ENCODE measurements at regions not wholly inside any gene's neighbourhood (a gene's known extent, or its start where the extent isn't known, plus 50 kb on each side); places are given as distances from the start of the nearest gene placed in this dataset.

DNA sequence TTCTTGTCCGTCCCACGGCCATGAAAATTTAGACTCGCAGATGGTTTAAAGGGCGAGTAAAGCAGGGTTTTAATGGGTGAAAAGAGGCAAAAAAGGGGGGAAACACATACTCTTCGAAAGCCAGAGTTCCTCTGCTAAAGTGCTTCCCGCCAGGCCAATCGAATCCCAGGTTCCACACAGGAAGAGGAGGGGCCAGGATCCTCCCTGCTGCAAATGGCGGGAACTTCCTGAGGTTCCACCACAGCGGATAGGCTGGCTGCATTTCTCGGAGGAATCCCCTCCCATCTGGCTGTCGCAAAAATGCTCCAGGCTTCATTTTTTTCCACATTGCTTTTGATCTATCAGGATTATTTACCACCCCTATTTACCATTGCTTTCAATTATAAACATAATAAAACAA, 670.1 kb upstream of the CA10 start:
- ATAC-seq (ENCODE audit: poor library complexity) (no peak), DNase-seq (no peak)
- Histone ChIP-seq H3K27me3 (ENCODE audit: control insufficient read depth in 1 of 2, insufficient read depth in 2 of 2, low read length in 2 of 2) (no peaks in the 10 kb centered on the region), H3K9me3 (ENCODE audit: control insufficient read depth in 1 of 2, insufficient read depth in 1 of 2, low read length in 2 of 2) (peaks cover 0 to 11% of the 10 kb centered on the region in 2 experiments), H3K4me3 (ENCODE audit: low read length) (no peak overlapping the region), H3K4me1 (ENCODE audit: insufficient read depth, low read length) (no peaks in the 10 kb centered on the region), H3K36me3 (ENCODE audit: insufficient read depth, low read length) (no peaks in the 10 kb centered on the region), H3K27ac (ENCODE audit: low read depth in 1 of 2, low read length in 2 of 2) (no peak overlapping the region)
- peaks cover 7% of the 10 kb centered on the region for H3K9me3 Mint-ChIP-seq
- H3K27ac Mint-ChIP-seq: no peak overlapping the region
- TF ChIP-seq, protein P1, sequence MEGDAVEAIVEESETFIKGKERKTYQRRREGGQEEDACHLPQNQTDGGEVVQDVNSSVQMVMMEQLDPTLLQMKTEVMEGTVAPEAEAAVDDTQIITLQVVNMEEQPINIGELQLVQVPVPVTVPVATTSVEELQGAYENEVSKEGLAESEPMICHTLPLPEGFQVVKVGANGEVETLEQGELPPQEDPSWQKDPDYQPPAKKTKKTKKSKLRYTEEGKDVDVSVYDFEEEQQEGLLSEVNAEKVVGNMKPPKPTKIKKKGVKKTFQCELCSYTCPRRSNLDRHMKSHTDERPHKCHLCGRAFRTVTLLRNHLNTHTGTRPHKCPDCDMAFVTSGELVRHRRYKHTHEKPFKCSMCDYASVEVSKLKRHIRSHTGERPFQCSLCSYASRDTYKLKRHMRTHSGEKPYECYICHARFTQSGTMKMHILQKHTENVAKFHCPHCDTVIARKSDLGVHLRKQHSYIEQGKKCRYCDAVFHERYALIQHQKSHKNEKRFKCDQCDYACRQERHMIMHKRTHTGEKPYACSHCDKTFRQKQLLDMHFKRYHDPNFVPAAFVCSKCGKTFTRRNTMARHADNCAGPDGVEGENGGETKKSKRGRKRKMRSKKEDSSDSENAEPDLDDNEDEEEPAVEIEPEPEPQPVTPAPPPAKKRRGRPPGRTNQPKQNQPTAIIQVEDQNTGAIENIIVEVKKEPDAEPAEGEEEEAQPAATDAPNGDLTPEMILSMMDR (IDR thresholded peaks at IDR 0.05): no peak
- no peaks in the 10 kb centered on the region for H3K27me3 Mint-ChIP-seq
- H3K4me1 Mint-ChIP-seq (ENCODE audit: low read depth): no peaks in the 10 kb centered on the region
- ChIA-PET CTCF (no interaction called here), POLR2A (no interaction called here)
- H3K36me3 Mint-ChIP-seq (ENCODE audit: low read depth): no peaks in the 10 kb centered on the region
- H3K4me3 Mint-ChIP-seq: no peak overlapping the region
- intact Hi-C loops (cut with DNase I, micrococcal nuclease): no loop called here

DNA sequence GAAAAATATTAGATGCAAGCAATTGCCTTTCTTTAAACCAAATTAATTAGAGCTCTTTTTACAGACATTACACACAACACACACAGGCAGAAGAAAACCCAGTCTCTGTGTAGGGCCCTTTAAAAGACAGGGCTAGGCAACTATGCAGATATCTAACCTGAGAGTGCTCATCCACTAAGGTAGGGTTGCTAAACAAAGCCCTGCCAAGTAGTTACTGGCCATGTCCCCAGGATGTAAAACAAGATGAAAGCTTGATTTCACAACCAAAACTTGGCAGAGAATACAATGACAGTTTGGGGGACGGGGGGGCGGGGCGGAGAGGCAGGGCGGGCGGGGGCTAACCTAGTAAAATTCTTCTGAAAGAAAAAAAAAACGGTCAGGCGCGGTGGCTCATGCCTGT, 669.0 kb upstream of the CA10 start:
- DNase-seq (no peak), ATAC-seq (ENCODE audit: poor library complexity) (no peak)
- CTCF ChIA-PET: no interaction called here
- TF ChIP-seq, protein P1 (IDR thresholded peaks at IDR 0.05): no peak
- H3K4me3 ChIP-seq (ENCODE audit: low read length): no peak overlapping the region
- POLR2A ChIA-PET: no interaction called here
- H3K36me3 ChIP-seq (ENCODE audit: insufficient read depth, low read length): no peaks in the 10 kb centered on the region
- H3K4me1 ChIP-seq (ENCODE audit: insufficient read depth, low read length): no peaks in the 10 kb centered on the region
- intact Hi-C loops (cut with DNase I, micrococcal nuclease): no loop called here
- H3K27ac Mint-ChIP-seq: no peak overlapping the region
- H3K4me1 Mint-ChIP-seq (ENCODE audit: low read depth): no peaks in the 10 kb centered on the region
- no peaks in the 10 kb centered on the region for H3K36me3 Mint-ChIP-seq (ENCODE audit: low read depth)
- H3K9me3 ChIP-seq (ENCODE audit: control insufficient read depth in 1 of 2, insufficient read depth in 1 of 2, low read length in 2 of 2): peaks cover 0 to 11% of the 10 kb centered on the region in 2 experiments
- no peaks in the 10 kb centered on the region for H3K27me3 ChIP-seq (ENCODE audit: control insufficient read depth in 1 of 2, insufficient read depth in 2 of 2, low read length in 2 of 2)
- H3K27me3 Mint-ChIP-seq: no peaks in the 10 kb centered on the region
- H3K4me3 Mint-ChIP-seq: no peak overlapping the region
- H3K9me3 Mint-ChIP-seq: peaks cover 7% of the 10 kb centered on the region
- H3K27ac ChIP-seq (ENCODE audit: low read depth in 1 of 2, low read length in 2 of 2): no peak overlapping the region

DNA sequence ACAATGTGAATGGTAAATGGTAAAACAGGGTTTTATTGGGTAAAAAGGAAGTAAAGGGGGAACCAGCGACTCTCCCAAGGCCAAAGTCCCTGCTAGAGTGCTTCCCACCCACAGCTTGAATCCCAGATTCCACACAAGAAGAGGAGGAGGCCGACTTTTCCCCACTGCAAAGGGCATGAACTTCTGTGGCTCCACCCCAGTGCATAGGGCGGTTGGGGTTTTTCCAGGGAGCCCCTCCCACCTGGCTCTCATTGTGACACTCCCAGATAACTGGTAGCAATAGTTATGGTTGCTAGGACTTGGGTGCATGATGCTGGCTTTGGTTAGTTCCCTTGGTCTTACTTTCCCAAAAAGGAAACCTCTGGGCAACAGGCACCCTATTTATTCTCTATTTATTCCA, 666.0 kb upstream of the CA10 start:
- H3K36me3 Mint-ChIP-seq (ENCODE audit: low read depth): no peaks in the 10 kb centered on the region
- TF ChIP-seq, protein P1 (IDR thresholded peaks at IDR 0.05): no peak
- H3K27me3 ChIP-seq (ENCODE audit: control insufficient read depth in 1 of 2, insufficient read depth in 2 of 2, low read length in 2 of 2): no peaks in the 10 kb centered on the region
- DNase-seq (no peak), ATAC-seq (ENCODE audit: poor library complexity) (no peak)
- H3K4me1 Mint-ChIP-seq (ENCODE audit: low read depth): no peaks in the 10 kb centered on the region
- no peak overlapping the region for H3K4me3 ChIP-seq (ENCODE audit: low read length)
- no peaks in the 10 kb centered on the region for H3K4me1 ChIP-seq (ENCODE audit: insufficient read depth, low read length)
- peaks cover 2% of the 10 kb centered on the region for H3K9me3 Mint-ChIP-seq
- CTCF ChIA-PET: no interaction called here
- H3K36me3 ChIP-seq (ENCODE audit: insufficient read depth, low read length): no peaks in the 10 kb centered on the region
- H3K27me3 Mint-ChIP-seq: no peaks in the 10 kb centered on the region
- intact Hi-C loops (cut with DNase I, micrococcal nuclease): no loop called here
- H3K9me3 ChIP-seq (ENCODE audit: control insufficient read depth in 1 of 2, insufficient read depth in 1 of 2, low read length in 2 of 2): peaks cover 0 to 11% of the 10 kb centered on the region in 2 experiments
- POLR2A ChIA-PET: no interaction called here
- H3K4me3 Mint-ChIP-seq: no peak overlapping the region
- H3K27ac Mint-ChIP-seq: no peak overlapping the region
- H3K27ac ChIP-seq (ENCODE audit: low read depth in 1 of 2, low read length in 2 of 2): no peak overlapping the region
